Choroid plexus epithelial cell (primary cell): ENCODE measurements at regions not wholly inside any gene's neighbourhood (a gene's known extent, or its start where the extent isn't known, plus 50 kb on each side); places are given as distances from the start of the nearest gene placed in this dataset.
A peak's percentile ranks its signal among the peaks of the same experiment; 100 is the strongest.

Source experiments
- DNase-seq: peaks from one replicate; pipeline ENCODE4 v3.0.0-alpha.2; 2010; ENCODE audit warnings: low read depth
- H3K4me3 ChIP-seq: 2 replicates; pipeline ENCODE4 v1.5.1; 2011; ENCODE audit warnings: low read depth, mild to moderate bottlenecking, control low read depth, low read length, moderate library complexity
- CTCF ChIP-seq: conservative IDR thresholded peaks from 2 replicates; pipeline ENCODE4 v1.5.1; 2011; ENCODE audit warnings: low read depth, mild to moderate bottlenecking, control low read depth, inconsistent platforms, low read length, moderate library complexity

- TF ChIP-seq CTCF, result peak; percentile 4
- H3K4me3 ChIP-seq, result no peak overlapping the region
These were observed 209.1 kb upstream of the JADE1 start for GRCh38 chr4:128600410-128600809.

GRCh38 chr4:128597500-128597899, 212.0 kb upstream of the JADE1 start:
- TF ChIP-seq CTCF, result no peak
- no peak for DNase-seq
- H3K4me3 ChIP-seq, result no peak overlapping the region

More at GRCh38 chr4:128600410-128600809, 209.1 kb upstream of the JADE1 start:
- DNase-seq, result peak; percentile 46

- peak; percentile 52 for DNase-seq
- H3K4me3 ChIP-seq, result no peak overlapping the region
- TF ChIP-seq CTCF, result no peak
These were observed 212.6 kb upstream of the JADE1 start for GRCh38 chr4:128596853-128597252.

- no peak for DNase-seq
- H3K4me3 ChIP-seq, result no peak overlapping the region
- no peak for TF ChIP-seq CTCF
These were observed 213.4 kb upstream of the JADE1 start for GRCh38 chr4:128596115-128596514.

GRCh38 chr4:128591482-128591881, 218.0 kb upstream of the JADE1 start:
- TF ChIP-seq CTCF, result no peak
- H3K4me3 ChIP-seq, result no peak overlapping the region
- no peak for DNase-seq

GRCh38 chr4:128590773-128591172, 218.7 kb upstream of the JADE1 start:
- peak; percentile 21 for TF ChIP-seq CTCF
- peak; percentile 53 for DNase-seq

GRCh38 chr4:128590034-128590740, 219.3 kb upstream of the JADE1 start:
- no peak for TF ChIP-seq CTCF
- no peak for DNase-seq
- no peak overlapping the region for H3K4me3 ChIP-seq

More at GRCh38 chr4:128590773-128591172, 218.7 kb upstream of the JADE1 start:
- no peak overlapping the region for H3K4me3 ChIP-seq
